ENCODE measurements at regions not wholly inside any gene's neighbourhood (a gene's known extent, or its start where the extent isn't known, plus 50 kb on each side); places are given as distances from the start of the nearest gene placed in this dataset.

DNA sequence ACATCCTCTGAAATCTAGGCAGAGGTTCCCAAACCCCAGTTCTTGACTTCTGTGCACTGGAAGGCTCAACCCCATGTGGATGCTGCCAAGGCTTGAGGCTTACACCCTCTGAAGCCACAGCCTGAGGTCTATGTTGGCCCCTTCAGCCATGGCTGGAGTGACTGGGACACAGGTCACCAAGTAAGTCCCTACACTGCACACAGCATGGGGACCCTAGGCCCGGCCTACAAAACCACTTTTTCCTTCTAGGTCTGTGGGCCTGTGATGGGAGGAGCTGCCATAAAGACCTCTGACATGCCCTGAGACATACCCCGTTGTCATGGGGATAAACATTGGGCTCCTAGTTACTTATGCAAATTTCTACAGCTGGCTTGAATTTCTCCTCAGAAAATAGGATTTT lies 418.8 kb upstream of the CCNH start:
- TF ChIP-seq, protein P1, sequence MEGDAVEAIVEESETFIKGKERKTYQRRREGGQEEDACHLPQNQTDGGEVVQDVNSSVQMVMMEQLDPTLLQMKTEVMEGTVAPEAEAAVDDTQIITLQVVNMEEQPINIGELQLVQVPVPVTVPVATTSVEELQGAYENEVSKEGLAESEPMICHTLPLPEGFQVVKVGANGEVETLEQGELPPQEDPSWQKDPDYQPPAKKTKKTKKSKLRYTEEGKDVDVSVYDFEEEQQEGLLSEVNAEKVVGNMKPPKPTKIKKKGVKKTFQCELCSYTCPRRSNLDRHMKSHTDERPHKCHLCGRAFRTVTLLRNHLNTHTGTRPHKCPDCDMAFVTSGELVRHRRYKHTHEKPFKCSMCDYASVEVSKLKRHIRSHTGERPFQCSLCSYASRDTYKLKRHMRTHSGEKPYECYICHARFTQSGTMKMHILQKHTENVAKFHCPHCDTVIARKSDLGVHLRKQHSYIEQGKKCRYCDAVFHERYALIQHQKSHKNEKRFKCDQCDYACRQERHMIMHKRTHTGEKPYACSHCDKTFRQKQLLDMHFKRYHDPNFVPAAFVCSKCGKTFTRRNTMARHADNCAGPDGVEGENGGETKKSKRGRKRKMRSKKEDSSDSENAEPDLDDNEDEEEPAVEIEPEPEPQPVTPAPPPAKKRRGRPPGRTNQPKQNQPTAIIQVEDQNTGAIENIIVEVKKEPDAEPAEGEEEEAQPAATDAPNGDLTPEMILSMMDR (IDR thresholded peaks at IDR 0.05) = no peak
- TF ChIP-seq, protein P2, sequence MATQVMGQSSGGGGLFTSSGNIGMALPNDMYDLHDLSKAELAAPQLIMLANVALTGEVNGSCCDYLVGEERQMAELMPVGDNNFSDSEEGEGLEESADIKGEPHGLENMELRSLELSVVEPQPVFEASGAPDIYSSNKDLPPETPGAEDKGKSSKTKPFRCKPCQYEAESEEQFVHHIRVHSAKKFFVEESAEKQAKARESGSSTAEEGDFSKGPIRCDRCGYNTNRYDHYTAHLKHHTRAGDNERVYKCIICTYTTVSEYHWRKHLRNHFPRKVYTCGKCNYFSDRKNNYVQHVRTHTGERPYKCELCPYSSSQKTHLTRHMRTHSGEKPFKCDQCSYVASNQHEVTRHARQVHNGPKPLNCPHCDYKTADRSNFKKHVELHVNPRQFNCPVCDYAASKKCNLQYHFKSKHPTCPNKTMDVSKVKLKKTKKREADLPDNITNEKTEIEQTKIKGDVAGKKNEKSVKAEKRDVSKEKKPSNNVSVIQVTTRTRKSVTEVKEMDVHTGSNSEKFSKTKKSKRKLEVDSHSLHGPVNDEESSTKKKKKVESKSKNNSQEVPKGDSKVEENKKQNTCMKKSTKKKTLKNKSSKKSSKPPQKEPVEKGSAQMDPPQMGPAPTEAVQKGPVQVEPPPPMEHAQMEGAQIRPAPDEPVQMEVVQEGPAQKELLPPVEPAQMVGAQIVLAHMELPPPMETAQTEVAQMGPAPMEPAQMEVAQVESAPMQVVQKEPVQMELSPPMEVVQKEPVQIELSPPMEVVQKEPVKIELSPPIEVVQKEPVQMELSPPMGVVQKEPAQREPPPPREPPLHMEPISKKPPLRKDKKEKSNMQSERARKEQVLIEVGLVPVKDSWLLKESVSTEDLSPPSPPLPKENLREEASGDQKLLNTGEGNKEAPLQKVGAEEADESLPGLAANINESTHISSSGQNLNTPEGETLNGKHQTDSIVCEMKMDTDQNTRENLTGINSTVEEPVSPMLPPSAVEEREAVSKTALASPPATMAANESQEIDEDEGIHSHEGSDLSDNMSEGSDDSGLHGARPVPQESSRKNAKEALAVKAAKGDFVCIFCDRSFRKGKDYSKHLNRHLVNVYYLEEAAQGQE (IDR thresholded peaks at IDR 0.05; ENCODE audit: insufficient read depth in 1 of 2, low read depth in 2 of 2, low read length in 1 of 2) = no peak
- TF ChIP-seq POLR2AphosphoS5 (IDR thresholded peaks at IDR 0.05; ENCODE audit: low read depth, low read length) (no peak), TCF7L2 (IDR thresholded peaks at IDR 0.05; ENCODE audit: low read depth, low read length) (no peak)

Measured in Panc1 (cell line).